HG03196 (cell line): ENCODE measurements at regions not wholly inside any gene's neighbourhood (a gene's known extent, or its start where the extent isn't known, plus 50 kb on each side); places are given as distances from the start of the nearest gene placed in this dataset.

Experiments used
- ATAC-seq: cut with Tn5 transposase; IDR thresholded peaks from one replicate; pipeline ENCODE4 v1.9.1; 2021; ENCODE audit not compliant: unreplicated experiment

DNA sequence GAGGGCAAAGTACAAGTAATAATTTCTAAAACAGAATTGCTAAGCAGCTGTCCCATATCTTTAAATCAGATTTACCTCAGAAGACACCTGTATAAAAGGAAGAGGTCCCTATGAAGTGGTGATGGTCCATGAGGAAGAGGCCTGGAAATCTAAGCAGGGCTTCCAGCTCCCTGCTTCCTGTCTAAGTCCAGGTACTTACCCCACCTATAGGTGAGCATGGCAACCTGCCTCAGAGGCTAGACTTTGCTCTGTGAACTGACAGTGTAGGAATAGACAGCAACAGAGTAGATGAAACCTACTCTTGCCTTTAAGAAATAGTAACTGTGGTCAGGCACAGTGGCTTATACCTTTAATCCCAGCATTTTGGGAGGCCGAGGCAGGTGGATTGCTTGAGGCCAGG, 55.8 kb upstream of the ARRDC3 start:
- no peak for ATAC-seq

DNA sequence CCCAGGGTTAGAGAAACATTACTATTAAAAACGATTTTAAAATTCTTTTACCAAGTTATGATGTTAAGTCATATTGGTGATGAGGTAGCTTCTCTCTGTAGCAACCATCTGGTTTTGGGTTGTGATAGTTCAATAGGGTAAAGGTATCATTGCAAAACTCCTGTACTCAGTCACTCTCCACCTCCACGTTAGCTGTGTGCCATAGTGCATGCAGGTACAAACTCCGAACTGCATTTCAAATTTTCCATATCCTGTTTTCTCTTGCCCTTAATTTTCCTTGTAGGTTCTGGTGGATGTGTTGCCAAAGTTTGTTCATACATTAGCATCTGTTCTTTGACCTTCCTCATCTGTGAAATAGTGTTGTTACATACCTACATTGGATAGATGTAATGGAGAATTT, 53.1 kb upstream of the ARRDC3 start:
- no peak for ATAC-seq

DNA sequence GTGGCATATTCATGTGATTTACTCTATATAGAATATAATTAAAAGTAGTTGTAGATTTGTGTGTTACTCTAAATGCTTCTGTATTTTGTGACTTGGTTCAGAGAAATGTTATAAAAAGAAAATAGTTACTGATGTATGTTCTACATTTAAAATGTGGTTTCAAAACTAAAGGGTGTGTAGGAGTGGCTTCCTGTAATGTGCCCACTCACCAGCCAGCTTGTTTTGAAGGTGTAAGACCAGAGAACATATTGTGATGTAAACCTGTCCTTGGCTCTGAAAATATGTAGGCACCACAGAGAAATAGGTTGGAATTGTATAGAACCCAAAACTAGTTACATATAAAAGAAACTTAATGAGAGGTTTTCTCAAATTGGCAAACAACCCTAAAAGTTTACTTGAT, 51.2 kb upstream of the ARRDC3 start:
- ATAC-seq: no peak

DNA sequence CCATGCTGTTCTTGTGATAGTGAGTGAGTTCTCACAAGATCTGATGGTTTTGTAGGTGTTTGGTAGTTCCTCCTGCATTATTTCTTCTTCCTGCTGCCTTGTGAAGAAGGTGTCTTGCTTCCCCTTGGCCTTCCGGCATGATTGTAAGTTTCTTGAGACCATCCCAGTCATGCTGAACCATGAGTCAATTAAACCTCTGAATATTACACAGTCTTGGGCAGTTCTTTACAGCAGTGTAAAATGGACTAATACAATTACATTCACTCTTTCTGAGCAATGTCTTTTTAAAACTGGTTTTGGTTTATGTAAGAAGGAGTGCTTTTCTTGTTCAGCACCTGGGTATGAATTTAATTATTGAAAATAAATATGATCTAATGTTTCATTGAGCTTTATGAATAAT, 50.7 kb upstream of the ARRDC3 start:
- no peak for ATAC-seq
